ENCODE measurements at regions not wholly inside any gene's neighbourhood (a gene's known extent, or its start where the extent isn't known, plus 50 kb on each side); places are given as distances from the start of the nearest gene placed in this dataset.
A peak's percentile ranks its signal among the peaks of the same experiment; 100 is the strongest.

- H3K4me1 ChIP-seq: no peaks in the 10 kb centered on the region
- DNase-seq (no peak), ATAC-seq (no peak)
- 86 to 92% (median 86%) methylated on average over 1 of the region's 1 CpG for WGBS, 3 donors
- H3K36me3 ChIP-seq (ENCODE audit: insufficient read depth in 1 of 2, low read depth in 1 of 2): no peaks in the 10 kb centered on the region
- H3K27me3 ChIP-seq (ENCODE audit: insufficient read depth in 3 of 3, low read length in 2 of 3): no peaks in the 10 kb centered on the region
- H3K9me3 ChIP-seq: no peaks in the 10 kb centered on the region
- no peak overlapping the region for H3K27ac ChIP-seq
- no peak overlapping the region for H3K4me3 ChIP-seq
- no peak for TF ChIP-seq CTCF (IDR thresholded peaks at IDR 0.05)
- intact Hi-C loops (cut with DNase I): no loop called here
Measured at GRCh38 chr12:71000748-71001147, 80.2 kb upstream of the PTPRR start.

GRCh38 chr12:71000255-71000654, 79.7 kb upstream of the PTPRR start:
- H3K9me3 ChIP-seq: no peaks in the 10 kb centered on the region
- TF ChIP-seq CTCF (IDR thresholded peaks at IDR 0.05): no peak
- H3K27ac ChIP-seq: no peak overlapping the region
- H3K36me3 ChIP-seq (ENCODE audit: insufficient read depth in 1 of 2, low read depth in 1 of 2): no peaks in the 10 kb centered on the region
- H3K4me3 ChIP-seq: no peak overlapping the region
- no peaks in the 10 kb centered on the region for H3K4me1 ChIP-seq
- no peak for ATAC-seq
- intact Hi-C loops (cut with DNase I): no loop called here
- WGBS, 3 donors: 66 to 77% (median 74%) methylated on average over 2 of the region's 2 CpGs
- DNase-seq: no peak
- H3K27me3 ChIP-seq (ENCODE audit: insufficient read depth in 3 of 3, low read length in 2 of 3): no peaks in the 10 kb centered on the region

DNA sequence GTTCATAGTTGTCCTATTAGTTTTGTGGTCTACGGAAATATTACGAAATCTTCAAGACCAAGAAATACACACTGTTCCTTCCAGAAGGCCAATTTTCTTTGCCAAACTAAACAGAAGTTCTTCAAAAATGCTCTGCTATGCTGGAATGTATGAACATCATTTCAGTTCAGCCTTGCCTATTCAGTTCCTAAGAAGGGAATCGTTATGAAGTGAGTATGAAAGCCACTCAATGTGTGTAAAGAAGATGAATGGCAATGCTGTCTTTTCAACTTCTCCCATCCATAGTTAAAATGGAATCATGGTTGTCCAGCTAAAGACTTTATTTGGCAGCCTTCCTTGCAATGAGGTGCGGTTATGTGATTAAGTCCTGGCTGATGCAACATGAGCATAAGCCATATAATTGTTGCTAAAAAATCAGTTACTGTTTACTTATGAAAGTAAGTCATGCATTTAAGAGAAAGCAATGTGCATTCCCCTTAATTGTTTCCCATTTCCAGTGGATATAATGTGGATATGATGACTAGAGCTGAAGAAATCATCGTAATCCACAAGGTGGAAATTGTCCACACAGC, 73.8 kb upstream of the PTPRR start:
- no peak for TF ChIP-seq CTCF (IDR thresholded peaks at IDR 0.05)
- Histone ChIP-seq H3K36me3 (ENCODE audit: insufficient read depth in 1 of 2, low read depth in 1 of 2) (no peaks in the 10 kb centered on the region), H3K27me3 (ENCODE audit: insufficient read depth in 3 of 3, low read length in 2 of 3) (no peaks in the 10 kb centered on the region), H3K27ac (no peak overlapping the region), H3K4me1 (no peaks in the 10 kb centered on the region), H3K4me3 (no peak overlapping the region), H3K9me3 (no peaks in the 10 kb centered on the region)
- WGBS, 3 donors: 35 to 70% (median 53%) methylated on average over 5 of the region's 5 CpGs
- peak in 3 of 4 donors; percentile 28 to 64 (median 54) for ATAC-seq
- no peak for DNase-seq
- intact Hi-C loops (cut with DNase I): no loop called here

DNA sequence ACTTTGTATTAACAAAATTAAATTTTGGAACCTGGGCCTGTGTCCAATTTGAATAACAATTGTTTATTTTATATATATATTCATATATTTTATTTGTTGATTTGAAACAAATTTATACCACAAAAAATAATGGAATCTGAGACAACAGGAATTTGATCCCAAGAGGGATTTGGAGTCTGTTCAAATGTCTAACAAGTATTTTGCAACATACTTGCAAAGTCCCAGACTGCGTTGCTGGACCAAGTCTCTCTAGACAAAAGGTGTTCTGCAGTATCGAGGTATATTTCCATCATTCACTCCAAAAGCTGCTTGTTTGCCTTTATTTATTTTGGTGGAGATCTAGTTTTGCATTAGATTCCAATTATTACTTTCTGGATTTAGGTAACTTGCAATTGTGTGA, 68.7 kb upstream of the PTPRR start:
- no peak overlapping the region for H3K4me3 ChIP-seq
- 27 to 42% (median 38%) methylated on average over 2 of the region's 2 CpGs for WGBS, 3 donors
- no peak for ATAC-seq
- no peak overlapping the region for H3K27ac ChIP-seq
- no peaks in the 10 kb centered on the region for H3K9me3 ChIP-seq
- TF ChIP-seq CTCF (IDR thresholded peaks at IDR 0.05): no peak
- no peaks in the 10 kb centered on the region for H3K36me3 ChIP-seq (ENCODE audit: insufficient read depth in 1 of 2, low read depth in 1 of 2)
- intact Hi-C loops (cut with DNase I): no loop called here
- H3K4me1 ChIP-seq: no peaks in the 10 kb centered on the region
- no peak for DNase-seq
- H3K27me3 ChIP-seq (ENCODE audit: insufficient read depth in 3 of 3, low read length in 2 of 3): no peaks in the 10 kb centered on the region

- H3K4me1 ChIP-seq: no peaks in the 10 kb centered on the region
- WGBS, 3 donors: 50 to 64% (median 56%) methylated on average over 1 of the region's 1 CpG
- H3K27ac ChIP-seq: no peak overlapping the region
Measured at GRCh38 chr12:70985850-70986249, 65.3 kb upstream of the PTPRR start.

More at GRCh38 chr12:70985850-70986249, 65.3 kb upstream of the PTPRR start:
- Histone ChIP-seq H3K36me3 (ENCODE audit: insufficient read depth in 1 of 2, low read depth in 1 of 2) (no peaks in the 10 kb centered on the region), H3K4me3 (no peak overlapping the region), H3K9me3 (no peaks in the 10 kb centered on the region), H3K27me3 (ENCODE audit: insufficient read depth in 3 of 3, low read length in 2 of 3) (no peaks in the 10 kb centered on the region)
- no peak for TF ChIP-seq CTCF (IDR thresholded peaks at IDR 0.05)
- intact Hi-C loops (cut with DNase I): no loop called here
- no peak for DNase-seq
- ATAC-seq: no peak

Data from psoas muscle (tissue), 7 donors.